AG10803 (cell line): ENCODE measurements at regions not wholly inside any gene's neighbourhood (a gene's known extent, or its start where the extent isn't known, plus 50 kb on each side); places are given as distances from the start of the nearest gene placed in this dataset.

Source experiments
- DNase-seq: peaks from one replicate; pipeline ENCODE4 v3.0.0; 2010; ENCODE audit warnings: low read depth
- H3K4me3 ChIP-seq: 2 replicates; pipeline ENCODE4 v1.5.1; 2011; ENCODE audit warnings: mild to moderate bottlenecking, low read length, control low read depth
- CTCF ChIP-seq: conservative IDR thresholded peaks from 2 replicates; pipeline ENCODE4 v1.5.1; 2011; ENCODE audit warnings: mild to moderate bottlenecking, low read length, control low read depth, inconsistent platforms

GRCh38 chr11:96948066-96948465 lies 558.3 kb downstream of the JRKL start:
- H3K4me3 ChIP-seq = no peak overlapping the region
- DNase-seq = no peak
- TF ChIP-seq CTCF = no peak

GRCh38 chr11:96949464-96949863 lies 559.7 kb downstream of the JRKL start:
- no peak for DNase-seq
- no peak for TF ChIP-seq CTCF
- no peak overlapping the region for H3K4me3 ChIP-seq

- no peak overlapping the region for H3K4me3 ChIP-seq
- no peak for DNase-seq
- no peak for TF ChIP-seq CTCF
Measured at GRCh38 chr11:96954587-96955242, 564.9 kb downstream of the JRKL start.

- no peak for TF ChIP-seq CTCF
- DNase-seq = no peak
- H3K4me3 ChIP-seq = no peak overlapping the region
Measured at GRCh38 chr11:96960476-96960875, 570.7 kb downstream of the JRKL start.

GRCh38 chr11:96960926-96961325 lies 571.1 kb downstream of the JRKL start:
- no peak overlapping the region for H3K4me3 ChIP-seq
- TF ChIP-seq CTCF = no peak
- no peak for DNase-seq

- DNase-seq = no peak
- TF ChIP-seq CTCF = no peak
Measured at GRCh38 chr11:96961931-96962330, 572.1 kb downstream of the JRKL start.

GRCh38 chr11:96963375-96963774 lies 573.6 kb downstream of the JRKL start:
- DNase-seq = no peak
- no peak for TF ChIP-seq CTCF
- H3K4me3 ChIP-seq = no peak overlapping the region

More at GRCh38 chr11:96961931-96962330, 572.1 kb downstream of the JRKL start:
- no peak overlapping the region for H3K4me3 ChIP-seq
